Breast epithelium (tissue), 3 donors: ENCODE measurements at regions not wholly inside any gene's neighbourhood (a gene's known extent, or its start where the extent isn't known, plus 50 kb on each side); places are given as distances from the start of the nearest gene placed in this dataset.

ENCODE experiments used
- POLR2A ChIP-seq: fragments of 450-650 bp; IDR thresholded peaks from one replicate; pipeline ENCODE4 v1.6.1; 2016; ENCODE audit warnings: antibody characterized with exemption, mild to moderate bottlenecking, moderate library complexity
- POLR2AphosphoS5 ChIP-seq, 3 donors: sonication (generic); formaldehyde crosslinking; IDR thresholded peaks; one replicate each; pipeline ENCODE4 v1.6.1; 2017; ENCODE audit warnings: antibody characterized with exemption in 3 of 3
- TF ChIP-seq, protein P1 (sequence below), 3 donors: fragments of 450-650 bp; IDR thresholded peaks; one replicate each; pipeline ENCODE4 v1.5.1; 2016 to 2017; ENCODE audit warnings: antibody characterized with exemption in 3 of 3, mild to moderate bottlenecking in 3 of 3, moderate library complexity in 3 of 3

GRCh38 chr5:126054577-126055347 lies 368.4 kb upstream of the GRAMD2B start:
- TF ChIP-seq, protein P1, sequence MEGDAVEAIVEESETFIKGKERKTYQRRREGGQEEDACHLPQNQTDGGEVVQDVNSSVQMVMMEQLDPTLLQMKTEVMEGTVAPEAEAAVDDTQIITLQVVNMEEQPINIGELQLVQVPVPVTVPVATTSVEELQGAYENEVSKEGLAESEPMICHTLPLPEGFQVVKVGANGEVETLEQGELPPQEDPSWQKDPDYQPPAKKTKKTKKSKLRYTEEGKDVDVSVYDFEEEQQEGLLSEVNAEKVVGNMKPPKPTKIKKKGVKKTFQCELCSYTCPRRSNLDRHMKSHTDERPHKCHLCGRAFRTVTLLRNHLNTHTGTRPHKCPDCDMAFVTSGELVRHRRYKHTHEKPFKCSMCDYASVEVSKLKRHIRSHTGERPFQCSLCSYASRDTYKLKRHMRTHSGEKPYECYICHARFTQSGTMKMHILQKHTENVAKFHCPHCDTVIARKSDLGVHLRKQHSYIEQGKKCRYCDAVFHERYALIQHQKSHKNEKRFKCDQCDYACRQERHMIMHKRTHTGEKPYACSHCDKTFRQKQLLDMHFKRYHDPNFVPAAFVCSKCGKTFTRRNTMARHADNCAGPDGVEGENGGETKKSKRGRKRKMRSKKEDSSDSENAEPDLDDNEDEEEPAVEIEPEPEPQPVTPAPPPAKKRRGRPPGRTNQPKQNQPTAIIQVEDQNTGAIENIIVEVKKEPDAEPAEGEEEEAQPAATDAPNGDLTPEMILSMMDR (IDR thresholded peaks at IDR 0.05) = no peak
- TF ChIP-seq POLR2A = no peak
- no peak for TF ChIP-seq POLR2AphosphoS5 (IDR thresholded peaks at IDR 0.05)
